Brain microvascular endothelial cell (primary cell): ENCODE measurements at regions not wholly inside any gene's neighbourhood (a gene's known extent, or its start where the extent isn't known, plus 50 kb on each side); places are given as distances from the start of the nearest gene placed in this dataset.

Experiments used
- DNase-seq: peaks from one replicate; pipeline ENCODE4 v3.0.0-alpha.2; 2020
- H3K27ac ChIP-seq: fragments of 250-450 bp; sonication (Bioruptor Pico); 2 replicates; pipeline ENCODE4 v1.5.1; 2020; ENCODE audit warnings: mild to moderate bottlenecking, moderate library complexity
- H3K27me3 ChIP-seq: fragments of 250-450 bp; sonication (Bioruptor Pico); replicated peaks from 2 replicates; pipeline ENCODE4 v1.5.1; 2020; ENCODE audit warnings: mild to moderate bottlenecking
- H3K36me3 ChIP-seq: fragments of 250-450 bp; sonication (Bioruptor Pico); replicated peaks from 2 replicates; pipeline ENCODE4 v1.5.1; 2020; ENCODE audit warnings: mild to moderate bottlenecking
- H3K4me3 ChIP-seq: 2 replicates; pipeline ENCODE4 v1.5.1; 2011; ENCODE audit warnings: low read depth, mild to moderate bottlenecking, control low read depth, low read length, moderate library complexity
- in situ Hi-C: cut with HindIII; loops from 2 replicates; pipeline ENCODE4 v1.10.0; 2017; ENCODE audit warnings: low sequenced_read_pairs, low pct_ligation_motif_present
- TF ChIP-seq, protein P1 (sequence below): IDR thresholded peaks from 2 replicates; pipeline ENCODE4 v1.5.1; 2011; ENCODE audit warnings: low read depth, mild to moderate bottlenecking, moderate library complexity, low read length, control low read depth, inconsistent platforms; ENCODE audit errors: missing control alignments

DNA sequence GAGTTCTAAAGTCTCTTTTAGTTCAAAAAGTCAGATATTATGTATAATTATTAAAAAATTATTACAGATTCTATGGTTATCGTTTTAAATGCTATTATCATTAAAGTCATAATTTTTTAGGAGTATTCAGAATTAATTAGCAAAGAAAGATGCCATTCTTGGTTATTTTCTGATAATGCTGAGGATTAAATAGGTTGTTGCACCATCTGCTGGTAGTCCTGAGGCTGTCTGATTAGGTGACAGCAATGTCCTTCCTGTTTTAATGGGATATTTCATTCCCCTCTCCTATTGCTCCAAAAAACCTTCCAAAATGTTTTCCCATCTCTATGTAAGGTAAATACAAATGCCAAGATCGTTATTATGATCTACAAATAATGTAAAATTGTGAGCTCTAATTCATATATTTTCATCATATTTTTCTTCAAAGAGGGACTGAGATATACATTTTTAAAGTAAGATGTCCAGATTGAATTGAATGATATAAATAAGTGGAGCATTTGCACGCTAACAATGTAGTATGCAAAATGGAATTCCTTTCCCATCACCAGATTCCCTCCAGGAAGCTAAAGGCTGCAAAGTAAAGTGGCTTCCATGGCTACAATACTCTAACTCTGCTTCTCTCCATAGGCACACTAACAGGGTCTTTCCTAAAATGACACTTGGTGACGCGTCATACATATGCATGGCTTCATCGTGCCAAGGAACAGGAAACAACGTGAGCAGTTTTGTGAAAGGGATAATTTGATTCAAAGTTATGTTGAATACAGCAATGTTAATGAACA lies 58.8 kb upstream of the AKR1E2 start:
- Histone ChIP-seq H3K27ac (peak overlapping the region; percentile 64), H3K4me3 (no peak overlapping the region), H3K27me3 (no peaks in the 10 kb centered on the region), H3K36me3 (no peaks in the 10 kb centered on the region)
- in situ Hi-C loops, result loop anchor here (10.0 kb wide), 2 partner anchors 112 to 522 kb away; no protein-coding TSS in a partner anchor
- DNase-seq, result peak; percentile 45
- TF ChIP-seq, protein P1, sequence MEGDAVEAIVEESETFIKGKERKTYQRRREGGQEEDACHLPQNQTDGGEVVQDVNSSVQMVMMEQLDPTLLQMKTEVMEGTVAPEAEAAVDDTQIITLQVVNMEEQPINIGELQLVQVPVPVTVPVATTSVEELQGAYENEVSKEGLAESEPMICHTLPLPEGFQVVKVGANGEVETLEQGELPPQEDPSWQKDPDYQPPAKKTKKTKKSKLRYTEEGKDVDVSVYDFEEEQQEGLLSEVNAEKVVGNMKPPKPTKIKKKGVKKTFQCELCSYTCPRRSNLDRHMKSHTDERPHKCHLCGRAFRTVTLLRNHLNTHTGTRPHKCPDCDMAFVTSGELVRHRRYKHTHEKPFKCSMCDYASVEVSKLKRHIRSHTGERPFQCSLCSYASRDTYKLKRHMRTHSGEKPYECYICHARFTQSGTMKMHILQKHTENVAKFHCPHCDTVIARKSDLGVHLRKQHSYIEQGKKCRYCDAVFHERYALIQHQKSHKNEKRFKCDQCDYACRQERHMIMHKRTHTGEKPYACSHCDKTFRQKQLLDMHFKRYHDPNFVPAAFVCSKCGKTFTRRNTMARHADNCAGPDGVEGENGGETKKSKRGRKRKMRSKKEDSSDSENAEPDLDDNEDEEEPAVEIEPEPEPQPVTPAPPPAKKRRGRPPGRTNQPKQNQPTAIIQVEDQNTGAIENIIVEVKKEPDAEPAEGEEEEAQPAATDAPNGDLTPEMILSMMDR, result peak; percentile 69

DNA sequence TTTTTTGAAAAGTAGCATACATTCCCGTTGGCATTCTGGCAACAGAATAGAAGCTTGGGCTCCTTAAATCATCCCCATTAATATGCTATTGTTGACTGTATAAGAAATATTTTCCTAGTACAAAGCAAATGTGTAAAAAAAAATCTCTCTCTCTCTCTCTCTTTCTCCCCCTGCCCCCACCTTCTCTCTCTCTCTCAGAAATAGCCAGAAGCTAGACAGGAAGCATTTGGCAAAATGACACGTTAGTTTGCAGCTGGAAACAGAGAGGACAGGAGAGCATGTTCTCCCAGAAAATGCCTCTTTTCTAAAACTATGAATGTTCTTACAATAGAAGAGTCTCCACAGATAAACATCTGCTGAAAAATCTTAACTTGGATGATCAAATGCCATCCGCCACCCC lies 59.6 kb upstream of the AKR1E2 start:
- H3K27ac ChIP-seq, result peak overlapping the region; percentile 64
- in situ Hi-C loops, result loop anchor here (10.0 kb wide), 2 partner anchors 112 to 522 kb away; no protein-coding TSS in a partner anchor

DNA sequence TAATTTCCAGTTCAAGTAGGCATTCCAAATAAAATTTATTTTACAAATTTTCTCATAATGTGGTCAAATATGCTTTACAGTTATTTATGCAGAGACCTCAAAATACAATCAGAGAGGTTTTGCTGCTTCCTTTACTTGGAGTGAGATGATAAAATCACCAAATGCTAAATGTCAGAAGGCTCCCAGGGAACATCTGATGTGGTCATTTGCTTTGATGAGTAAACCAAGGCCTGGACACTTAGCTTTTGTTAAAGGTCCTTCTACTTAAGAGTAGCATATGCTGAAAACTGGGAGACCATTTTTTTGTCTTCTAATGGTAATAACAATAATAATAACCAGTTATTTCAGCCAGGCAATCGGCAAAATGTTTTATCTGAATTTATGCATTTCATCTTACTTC lies 60.6 kb upstream of the AKR1E2 start:
- TF ChIP-seq, protein P1, result no peak
- DNase-seq, result no peak
- no peak overlapping the region for H3K4me3 ChIP-seq
- in situ Hi-C loops, result loop anchor here (10.0 kb wide), 2 partner anchors 111 to 521 kb away; no protein-coding TSS in a partner anchor
- H3K27ac ChIP-seq, result peak overlapping the region; percentile 21
- H3K27me3 ChIP-seq, result no peaks in the 10 kb centered on the region
- H3K36me3 ChIP-seq, result no peaks in the 10 kb centered on the region

More for the DNA sequence above, 59.6 kb upstream of the AKR1E2 start:
- Histone ChIP-seq H3K36me3 (no peaks in the 10 kb centered on the region), H3K27me3 (no peaks in the 10 kb centered on the region), H3K4me3 (no peak overlapping the region)
- TF ChIP-seq, protein P1, result no peak
- no peak for DNase-seq

DNA sequence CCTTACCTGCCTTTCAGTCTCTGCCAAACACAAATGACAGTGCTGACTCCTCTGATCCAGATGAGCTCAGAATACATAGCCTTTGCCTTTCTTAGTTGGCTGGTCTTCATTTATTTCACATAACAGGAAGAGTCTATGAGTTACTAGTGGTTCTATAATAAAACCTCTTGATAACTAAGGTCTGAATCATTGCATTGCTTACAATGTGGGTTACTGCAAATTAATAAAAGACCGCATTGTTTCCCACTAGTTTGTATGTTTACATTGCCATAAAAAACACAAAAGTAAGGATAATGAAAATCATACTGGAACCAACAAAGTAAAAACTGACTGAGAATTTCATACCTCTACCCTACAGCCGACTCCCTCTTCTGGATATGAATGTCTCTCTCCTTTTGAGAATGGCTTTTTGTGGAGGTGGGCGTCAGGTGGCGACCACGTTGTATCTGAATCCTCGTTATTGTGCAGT lies 62.0 kb upstream of the AKR1E2 start:
- H3K27ac ChIP-seq, result peak overlapping the region; percentile 44
- no peak overlapping the region for H3K4me3 ChIP-seq
- no peaks in the 10 kb centered on the region for H3K27me3 ChIP-seq
- TF ChIP-seq, protein P1, result peak; percentile 36
- no peak for DNase-seq
- no peaks in the 10 kb centered on the region for H3K36me3 ChIP-seq
- in situ Hi-C loops, result loop anchor here (10.0 kb wide), 2 partner anchors 109 to 519 kb away; no protein-coding TSS in a partner anchor

DNA sequence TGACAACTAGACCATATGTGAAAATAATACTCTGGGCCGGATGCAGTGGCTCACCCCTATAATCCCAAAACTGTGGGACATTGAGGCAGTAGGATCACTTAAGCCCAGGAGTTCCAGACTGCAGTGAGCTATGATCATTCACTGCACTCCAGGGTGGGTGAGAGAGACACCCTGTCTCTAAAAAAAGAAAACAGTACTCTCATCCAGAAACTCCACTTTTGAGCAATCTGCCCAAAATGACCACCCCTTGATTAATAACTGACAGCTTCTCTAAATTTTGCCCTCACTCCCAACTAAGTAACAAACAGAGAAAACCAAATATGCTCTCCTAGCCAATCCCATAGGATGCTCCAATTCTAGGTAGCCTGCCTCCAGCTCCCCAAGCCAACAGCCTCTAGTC lies 62.5 kb upstream of the AKR1E2 start:
- no peak overlapping the region for H3K4me3 ChIP-seq
- TF ChIP-seq, protein P1, result no peak
- H3K36me3 ChIP-seq, result no peaks in the 10 kb centered on the region
- H3K27ac ChIP-seq, result peak overlapping the region; percentile 44
- in situ Hi-C loops, result loop anchor here (10.0 kb wide), 2 partner anchors 109 to 519 kb away; no protein-coding TSS in a partner anchor
- no peak for DNase-seq
- no peaks in the 10 kb centered on the region for H3K27me3 ChIP-seq
